ENCODE measurements at regions not wholly inside any gene's neighbourhood (a gene's known extent, or its start where the extent isn't known, plus 50 kb on each side); places are given as distances from the start of the nearest gene placed in this dataset.

DNA sequence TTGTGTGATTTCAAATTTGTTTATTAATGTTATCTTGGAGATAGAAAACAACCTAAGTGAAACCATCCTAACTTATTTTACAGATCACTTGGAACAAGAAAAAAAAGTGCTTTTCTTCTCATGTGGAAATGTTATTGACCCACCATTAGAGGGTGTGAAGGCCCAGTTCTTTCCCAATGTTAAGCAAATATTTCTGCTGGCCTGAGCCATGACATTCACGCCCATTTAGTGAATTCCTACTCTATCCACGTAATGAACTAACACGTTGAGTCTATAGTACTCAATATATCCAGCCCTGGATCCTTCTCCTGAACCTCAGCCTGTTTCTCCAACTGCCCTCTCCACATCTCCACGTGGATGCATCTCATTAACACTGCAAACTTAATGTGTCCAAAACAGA lies 180.6 kb upstream of the ZFP64 start:
- no peak for TF ChIP-seq SMC3 (IDR thresholded peaks at IDR 0.05; ENCODE audit: low read depth, low read length)
- TF ChIP-seq, protein P1, sequence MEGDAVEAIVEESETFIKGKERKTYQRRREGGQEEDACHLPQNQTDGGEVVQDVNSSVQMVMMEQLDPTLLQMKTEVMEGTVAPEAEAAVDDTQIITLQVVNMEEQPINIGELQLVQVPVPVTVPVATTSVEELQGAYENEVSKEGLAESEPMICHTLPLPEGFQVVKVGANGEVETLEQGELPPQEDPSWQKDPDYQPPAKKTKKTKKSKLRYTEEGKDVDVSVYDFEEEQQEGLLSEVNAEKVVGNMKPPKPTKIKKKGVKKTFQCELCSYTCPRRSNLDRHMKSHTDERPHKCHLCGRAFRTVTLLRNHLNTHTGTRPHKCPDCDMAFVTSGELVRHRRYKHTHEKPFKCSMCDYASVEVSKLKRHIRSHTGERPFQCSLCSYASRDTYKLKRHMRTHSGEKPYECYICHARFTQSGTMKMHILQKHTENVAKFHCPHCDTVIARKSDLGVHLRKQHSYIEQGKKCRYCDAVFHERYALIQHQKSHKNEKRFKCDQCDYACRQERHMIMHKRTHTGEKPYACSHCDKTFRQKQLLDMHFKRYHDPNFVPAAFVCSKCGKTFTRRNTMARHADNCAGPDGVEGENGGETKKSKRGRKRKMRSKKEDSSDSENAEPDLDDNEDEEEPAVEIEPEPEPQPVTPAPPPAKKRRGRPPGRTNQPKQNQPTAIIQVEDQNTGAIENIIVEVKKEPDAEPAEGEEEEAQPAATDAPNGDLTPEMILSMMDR (conservative IDR thresholded peaks at IDR 0.05; ENCODE audit: low read depth, low read length) = no peak
- TF ChIP-seq FOS (IDR thresholded peaks at IDR 0.05; ENCODE audit: low read depth, low read length) = no peak
- no peak for TF ChIP-seq POLR2A (IDR thresholded peaks at IDR 0.05; ENCODE audit: low read depth, low read length)
- no peak for TF ChIP-seq CEBPB (IDR thresholded peaks at IDR 0.05; ENCODE audit: low read depth, low read length)

All from IMR-90 (cell line).